Mesenchymal stem cell (in vitro differentiated cells and primary cell): ENCODE measurements at regions not wholly inside any gene's neighbourhood (a gene's known extent, or its start where the extent isn't known, plus 50 kb on each side); places are given as distances from the start of the nearest gene placed in this dataset.

Experiments used
- DNase-seq: peaks from one replicate; pipeline ENCODE4 v3.0.0-alpha.2; 2013
- H2AFZ ChIP-seq: one replicate; pipeline ENCODE4 v1.6.1; 2013; ENCODE audit warnings: low read depth, mild to moderate bottlenecking, control low read depth, inconsistent platforms, low read length, moderate library complexity
- H2AK5ac ChIP-seq: 2 replicates; pipeline ENCODE4 v1.6.1; 2013; ENCODE audit warnings: low read length, moderate library complexity, mild to moderate bottlenecking, inconsistent platforms; ENCODE audit not compliant: severe bottlenecking
- H2BK120ac ChIP-seq: one replicate; pipeline ENCODE4 v1.6.1; 2013; ENCODE audit warnings: low read depth, mild to moderate bottlenecking, inconsistent platforms, low read length, moderate library complexity
- H2BK12ac ChIP-seq, 2 experiments: one replicate each; pipeline ENCODE4 v1.6.1; 2013; ENCODE audit warnings: inconsistent platforms in 2 of 2, low read length in 2 of 2, mild to moderate bottlenecking in 2 of 2, moderate library complexity in 2 of 2, control low read depth in 1 of 2
- H2BK15ac ChIP-seq: one replicate; pipeline ENCODE4 v1.6.1; 2013; ENCODE audit warnings: mild to moderate bottlenecking, low read depth, inconsistent platforms; ENCODE audit not compliant: poor library complexity, severe bottlenecking
- H2BK5ac ChIP-seq: 2 replicates; pipeline ENCODE4 v1.6.1; 2013; ENCODE audit warnings: low read depth, mild to moderate bottlenecking, low read length, control low read depth, inconsistent platforms; ENCODE audit not compliant: poor library complexity, severe bottlenecking
- H3K14ac ChIP-seq, 2 experiments: one replicate each; pipeline ENCODE4 v1.6.1; 2013; ENCODE audit warnings: inconsistent platforms in 2 of 2, low read length in 2 of 2, control low read depth in 1 of 2, mild to moderate bottlenecking in 1 of 2, moderate library complexity in 1 of 2
- H3K18ac ChIP-seq, 2 experiments: one replicate each; pipeline ENCODE4 v1.6.1; 2013; ENCODE audit warnings: inconsistent platforms in 2 of 2, low read length in 2 of 2, control low read depth in 1 of 2, low read depth in 1 of 2, mild to moderate bottlenecking in 1 of 2
- H3K23ac ChIP-seq, 2 experiments: one replicate each; pipeline ENCODE4 v1.6.1; 2013; ENCODE audit warnings: inconsistent platforms in 2 of 2, low read length in 2 of 2, mild to moderate bottlenecking in 2 of 2, moderate library complexity in 2 of 2, control low read depth in 1 of 2
- H3K27ac ChIP-seq: 2 replicates; pipeline ENCODE4 v1.5.1; 2013; ENCODE audit warnings: mild to moderate bottlenecking, moderate library complexity, low read length, control low read depth, inconsistent platforms; ENCODE audit not compliant: poor library complexity, severe bottlenecking
- H3K27me3 ChIP-seq, 2 experiments: 2 replicates each; pipeline versions ENCODE4 v1.6.1 to v1.7.0; 2013; ENCODE audit warnings: low read length in 2 of 2, mild to moderate bottlenecking in 2 of 2, moderate library complexity in 2 of 2, control low read depth in 1 of 2, inconsistent platforms in 1 of 2; ENCODE audit not compliant: control insufficient read depth in 1 of 2, insufficient read depth in 1 of 2
- H3K36me3 ChIP-seq, 2 experiments: 2 replicates each; pipeline versions ENCODE4 v1.6.1 to v1.7.0; 2013; ENCODE audit warnings: low read length in 2 of 2, control low read depth in 1 of 2, inconsistent platforms in 1 of 2, low read depth in 1 of 2, mild to moderate bottlenecking in 1 of 2; ENCODE audit not compliant: insufficient read depth in 2 of 2, control insufficient read depth in 1 of 2
- H3K4ac ChIP-seq, 2 experiments: one replicate each; pipeline ENCODE4 v1.6.1; 2013; ENCODE audit warnings: inconsistent platforms in 2 of 2, low read length in 2 of 2, mild to moderate bottlenecking in 2 of 2, moderate library complexity in 2 of 2, control low read depth in 1 of 2, low read depth in 1 of 2
- H3K4me1 ChIP-seq: 2 replicates; pipeline ENCODE4 v1.6.1; 2013; ENCODE audit warnings: low read depth, low read length, control low read depth; ENCODE audit not compliant: control insufficient read depth, insufficient read depth
- H3K4me2 ChIP-seq: 2 replicates; pipeline ENCODE4 v1.6.1; 2013; ENCODE audit warnings: low read length, mild to moderate bottlenecking, inconsistent platforms; ENCODE audit not compliant: poor library complexity, severe bottlenecking
- H3K4me3 ChIP-seq, 2 experiments: 2 replicates each; pipeline versions ENCODE4 v1.5.1 to v1.7.0; 2013; ENCODE audit warnings: low read length in 2 of 2, mild to moderate bottlenecking in 2 of 2, control low read depth in 1 of 2, low read depth in 1 of 2; ENCODE audit not compliant: insufficient read depth in 1 of 2
- H3K79me1 ChIP-seq: replicated peaks from 2 replicates; pipeline ENCODE4 v1.6.1; 2013; ENCODE audit warnings: mild to moderate bottlenecking, control low read depth, low read length, inconsistent platforms; ENCODE audit not compliant: poor library complexity, severe bottlenecking
- H3K9ac ChIP-seq: 2 replicates; pipeline ENCODE4 v1.7.0; 2013; ENCODE audit warnings: mild to moderate bottlenecking, low read length, moderate library complexity
- H3K9me3 ChIP-seq: 2 replicates; pipeline ENCODE4 v1.7.0; 2013; ENCODE audit warnings: mild to moderate bottlenecking, low read length; ENCODE audit not compliant: control insufficient read depth
- H4K8ac ChIP-seq: one replicate; pipeline ENCODE4 v1.6.1; 2013; ENCODE audit warnings: inconsistent platforms, mild to moderate bottlenecking, low read length, moderate library complexity
- H4K91ac ChIP-seq: one replicate; pipeline ENCODE4 v1.6.1; 2013; ENCODE audit warnings: mild to moderate bottlenecking, low read length, inconsistent platforms
- WGBS: methylation state at CpG from one replicate; pipeline ENCODE4 v1.1.7; 2013; ENCODE audit warnings: mixed read lengths; 5-methylcytosine and 5-hydroxymethylcytosine counted together

- no peak overlapping the region for H4K8ac ChIP-seq
- no peak overlapping the region for H2BK12ac ChIP-seq
- no peak for DNase-seq
- no peaks in the 10 kb centered on the region for H3K4me1 ChIP-seq
- H2AK5ac ChIP-seq, result no peak overlapping the region
- no peaks in the 10 kb centered on the region for H3K27me3 ChIP-seq
- no peak overlapping the region for H4K91ac ChIP-seq
- H3K4me3 ChIP-seq, result no peak overlapping the region
- H2BK5ac ChIP-seq, result no peak overlapping the region
- no peak overlapping the region for H2BK120ac ChIP-seq
- no peaks in the 10 kb centered on the region for H3K36me3 ChIP-seq
- no peak overlapping the region for H2BK15ac ChIP-seq
- no peak overlapping the region for H3K23ac ChIP-seq
- H3K4ac ChIP-seq, result no peak overlapping the region
- H3K9me3 ChIP-seq, result peaks cover 13% of the 10 kb centered on the region
- no peak overlapping the region for H2AFZ ChIP-seq
- no peak overlapping the region for H3K9ac ChIP-seq
- no peaks in the 10 kb centered on the region for H3K79me1 ChIP-seq
- H3K18ac ChIP-seq, result no peak overlapping the region
- H3K4me2 ChIP-seq, result no peak overlapping the region
- 85% methylated on average over 3 of the region's 3 CpGs for WGBS
- no peak overlapping the region for H3K14ac ChIP-seq
- H3K27ac ChIP-seq, result no peak overlapping the region
These were observed 83.1 kb upstream of the MAST4 start for GRCh38 chr5:66513130-66513529.

GRCh38 chr5:66515209-66515608, 81.0 kb upstream of the MAST4 start:
- DNase-seq, result no peak
- H3K18ac ChIP-seq, result no peak overlapping the region
- H3K9ac ChIP-seq, result no peak overlapping the region
- no peaks in the 10 kb centered on the region for H3K36me3 ChIP-seq
- no peak overlapping the region for H2BK5ac ChIP-seq
- H3K14ac ChIP-seq, result no peak overlapping the region
- no peak overlapping the region for H3K27ac ChIP-seq
- no peak overlapping the region for H2AK5ac ChIP-seq
- no peak overlapping the region for H2BK15ac ChIP-seq
- no peak overlapping the region for H4K8ac ChIP-seq
- no peak overlapping the region for H2BK120ac ChIP-seq
- no peaks in the 10 kb centered on the region for H3K79me1 ChIP-seq
- H2AFZ ChIP-seq, result no peak overlapping the region
- no peaks in the 10 kb centered on the region for H3K4me1 ChIP-seq
- no peak overlapping the region for H3K4ac ChIP-seq
- H3K9me3 ChIP-seq, result peaks cover 17% of the 10 kb centered on the region
- H3K4me3 ChIP-seq, result no peak overlapping the region
- H3K23ac ChIP-seq, result no peak overlapping the region
- H3K4me2 ChIP-seq, result no peak overlapping the region
- 86% methylated on average over 4 of the region's 5 CpGs for WGBS
- H2BK12ac ChIP-seq, result no peak overlapping the region
- H3K27me3 ChIP-seq, result no peaks in the 10 kb centered on the region
- no peak overlapping the region for H4K91ac ChIP-seq

DNA sequence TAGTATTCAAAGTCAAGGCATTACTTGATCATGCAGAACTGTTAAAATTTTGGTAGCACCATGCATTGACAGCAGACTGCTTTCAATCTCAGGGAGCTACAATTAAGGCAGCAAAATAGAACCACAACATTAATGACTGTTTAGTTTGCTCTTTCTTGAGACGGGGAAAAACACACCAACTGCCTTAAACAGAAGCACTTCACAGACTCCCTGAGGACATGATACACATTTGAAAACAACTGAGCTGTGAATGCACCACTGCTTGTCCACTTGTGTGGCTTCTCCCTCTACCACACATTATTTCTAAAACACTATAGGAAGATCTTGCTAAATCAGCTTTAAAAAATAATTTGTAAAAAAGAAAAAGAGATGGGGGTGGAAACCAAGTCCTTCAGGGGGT, 79.6 kb upstream of the MAST4 start:
- H3K18ac ChIP-seq, result no peak overlapping the region
- H2AFZ ChIP-seq, result no peak overlapping the region
- no peak overlapping the region for H2BK120ac ChIP-seq
- no peak overlapping the region for H3K4ac ChIP-seq
- H3K4me1 ChIP-seq, result no peaks in the 10 kb centered on the region
- H3K4me2 ChIP-seq, result no peak overlapping the region
- H3K9me3 ChIP-seq, result peaks cover 30% of the 10 kb centered on the region
- 59% methylated on average over 1 of the region's 1 CpG for WGBS
- H3K27me3 ChIP-seq, result no peaks in the 10 kb centered on the region
- H3K36me3 ChIP-seq, result no peaks in the 10 kb centered on the region
- H2BK12ac ChIP-seq, result no peak overlapping the region
- H3K4me3 ChIP-seq, result no peak overlapping the region
- no peak overlapping the region for H3K23ac ChIP-seq
- H4K8ac ChIP-seq, result no peak overlapping the region
- no peak overlapping the region for H3K27ac ChIP-seq
- H3K14ac ChIP-seq, result no peak overlapping the region
- H2BK15ac ChIP-seq, result no peak overlapping the region
- no peak overlapping the region for H2BK5ac ChIP-seq
- H3K79me1 ChIP-seq, result no peaks in the 10 kb centered on the region
- no peak overlapping the region for H4K91ac ChIP-seq
- no peak overlapping the region for H2AK5ac ChIP-seq
- no peak overlapping the region for H3K9ac ChIP-seq
- DNase-seq, result no peak

GRCh38 chr5:66517351-66517750, 78.8 kb upstream of the MAST4 start:
- no peaks in the 10 kb centered on the region for H3K27me3 ChIP-seq
- H3K23ac ChIP-seq, result no peak overlapping the region
- no peak overlapping the region for H2AK5ac ChIP-seq
- H3K36me3 ChIP-seq, result no peaks in the 10 kb centered on the region
- no peak overlapping the region for H3K4me3 ChIP-seq
- no peak overlapping the region for H4K8ac ChIP-seq
- no peak overlapping the region for H3K18ac ChIP-seq
- no peak overlapping the region for H4K91ac ChIP-seq
- no peak overlapping the region for H3K14ac ChIP-seq
- peaks cover 27% of the 10 kb centered on the region for H3K9me3 ChIP-seq
- no peak overlapping the region for H2BK15ac ChIP-seq
- no peak for DNase-seq
- H3K4ac ChIP-seq, result no peak overlapping the region
- H3K4me1 ChIP-seq, result no peaks in the 10 kb centered on the region
- no peak overlapping the region for H2AFZ ChIP-seq
- no peaks in the 10 kb centered on the region for H3K79me1 ChIP-seq
- no peak overlapping the region for H3K27ac ChIP-seq
- H3K9ac ChIP-seq, result no peak overlapping the region
- H2BK5ac ChIP-seq, result no peak overlapping the region
- H3K4me2 ChIP-seq, result no peak overlapping the region
- H2BK12ac ChIP-seq, result no peak overlapping the region
- 87% methylated on average over 2 of the region's 2 CpGs for WGBS
- H2BK120ac ChIP-seq, result no peak overlapping the region
